A172 (cell line): ENCODE measurements at regions not wholly inside any gene's neighbourhood (a gene's known extent, or its start where the extent isn't known, plus 50 kb on each side); places are given as distances from the start of the nearest gene placed in this dataset.
"Not testable (repeated sequence)": the region's sequence is repeated elsewhere in the genome, so short reads cannot be mapped to it uniquely, and the experiment has no call there.

Experiments
- DNase-seq: peaks from one replicate; pipeline ENCODE4 v3.0.0-alpha.2; 2015; ENCODE audit warnings: low spot score

- no peak for DNase-seq
These were observed 172.7 kb upstream of the CCL2 start for GRCh38 chr17:34082404-34082803.

GRCh38 chr17:34089042-34089441, 166.0 kb upstream of the CCL2 start:
- DNase-seq, result not testable (repeated sequence)

DNA sequence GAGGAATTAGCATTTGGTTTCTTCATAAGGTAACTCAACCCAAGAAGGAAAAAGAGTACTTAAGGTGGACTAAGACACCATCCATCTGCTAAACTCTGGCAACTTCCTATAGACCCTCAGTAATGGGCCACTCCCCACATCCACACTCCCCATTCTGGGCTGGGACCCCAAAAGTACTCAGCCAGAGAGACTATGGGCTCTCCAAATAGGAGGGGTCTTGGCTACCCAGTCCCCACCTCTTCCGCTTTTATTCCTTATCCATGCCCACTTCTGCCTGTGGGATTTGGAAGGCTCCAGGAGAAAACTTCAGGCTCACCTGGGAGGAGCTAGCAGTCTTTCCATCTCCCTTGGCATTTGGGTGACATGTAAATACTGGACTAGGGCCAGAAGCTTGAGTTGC, 164.5 kb upstream of the CCL2 start:
- no peak for DNase-seq

- DNase-seq, result no peak
These were observed 163.1 kb upstream of the CCL2 start for GRCh38 chr17:34091975-34092374.

GRCh38 chr17:34095106-34095505, 160.0 kb upstream of the CCL2 start:
- DNase-seq, result no peak

GRCh38 chr17:34098699-34099098, 156.4 kb upstream of the CCL2 start:
- peak; percentile 5 for DNase-seq

DNA sequence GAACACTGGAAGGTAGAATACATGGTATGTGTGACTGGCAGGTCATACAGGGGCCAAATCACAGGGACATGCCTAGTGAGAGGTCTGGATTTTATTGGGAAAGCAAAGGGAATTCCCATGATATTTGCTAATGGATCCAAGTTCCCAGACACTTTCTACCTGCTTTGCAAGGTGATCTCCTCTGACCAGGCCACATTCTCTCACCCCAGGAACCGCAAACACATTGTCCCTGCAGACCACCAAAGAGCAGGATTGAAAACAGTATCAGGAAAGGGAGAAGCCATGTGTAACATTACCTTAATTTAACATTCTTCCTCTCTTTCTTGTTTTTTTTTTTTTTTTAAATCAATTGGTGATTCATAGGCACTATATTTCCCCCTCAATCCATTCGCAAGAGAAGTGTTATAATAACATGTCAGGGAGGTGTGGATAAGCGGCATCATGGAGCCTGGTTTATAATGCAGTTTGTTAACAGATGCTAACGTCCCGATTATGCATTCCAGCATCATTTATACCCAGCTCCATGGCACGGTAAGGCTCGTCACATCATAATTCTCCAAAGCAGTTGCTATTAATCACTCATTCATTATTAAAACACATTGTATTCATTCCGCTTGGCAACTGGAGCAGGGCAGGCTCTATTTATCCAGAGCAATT, 155.1 kb upstream of the CCL2 start:
- no peak for DNase-seq

DNA sequence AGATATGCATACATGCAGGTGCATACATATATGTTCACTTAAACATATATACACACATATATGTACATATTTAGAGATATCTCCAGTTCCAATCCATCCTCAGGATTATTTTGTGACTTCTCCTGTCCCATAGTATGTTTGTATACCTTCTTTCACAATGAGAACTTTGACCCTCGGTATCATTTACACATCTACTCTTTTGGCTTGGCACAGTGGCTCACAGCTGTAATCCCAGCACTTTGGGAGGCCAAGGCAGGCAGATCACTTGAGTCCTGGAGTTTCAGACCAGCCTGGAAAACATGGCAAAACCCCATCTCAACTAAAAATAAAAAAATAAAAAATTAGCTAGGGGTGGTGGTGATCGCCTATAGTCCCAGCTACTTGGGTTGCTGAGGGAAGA, 148.1 kb upstream of the CCL2 start:
- DNase-seq, result no peak

GRCh38 chr17:34110315-34110714, 144.8 kb upstream of the CCL2 start:
- DNase-seq, result no peak

DNA sequence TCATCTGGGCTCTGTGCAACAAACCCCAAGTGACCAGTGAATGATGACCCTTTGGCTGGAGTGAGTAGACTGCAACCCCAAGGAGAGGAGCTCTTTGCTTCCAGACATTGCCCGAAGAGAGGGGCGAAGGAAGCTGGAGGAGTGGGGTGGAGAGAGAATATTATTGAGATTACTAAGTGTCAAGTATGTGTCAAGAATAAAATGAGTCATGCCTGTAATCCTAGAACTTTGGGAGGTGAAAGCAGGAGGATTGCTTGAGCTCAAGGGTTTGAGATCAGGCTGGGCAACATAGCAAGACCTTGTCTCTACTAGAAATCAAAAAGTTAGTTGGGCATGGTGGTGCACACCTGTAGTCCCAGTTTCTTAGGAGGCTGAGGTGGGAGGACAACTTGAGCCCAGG, 142.0 kb upstream of the CCL2 start:
- no peak for DNase-seq

DNA sequence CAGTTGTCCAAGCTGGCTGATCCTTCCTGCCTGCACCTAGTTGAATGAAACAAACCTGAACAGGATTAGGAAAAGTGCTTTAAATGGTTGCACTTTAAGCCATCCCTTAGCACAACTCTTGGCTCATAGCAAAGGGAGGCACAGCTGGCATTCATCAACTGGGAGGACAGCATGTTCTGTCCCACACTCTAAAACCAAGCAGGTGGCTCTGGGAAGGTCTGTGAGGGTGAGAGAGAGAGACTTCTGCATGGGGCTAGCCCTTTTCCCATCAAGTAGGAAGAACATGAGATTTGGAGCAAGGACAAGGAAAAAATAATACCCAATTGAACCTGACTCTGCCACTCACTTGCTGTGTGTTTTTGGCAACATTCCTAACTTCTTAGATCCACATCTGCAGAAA, 140.9 kb upstream of the CCL2 start:
- DNase-seq, result no peak

- DNase-seq, result no peak
These were observed 138.8 kb upstream of the CCL2 start for GRCh38 chr17:34116306-34116705.

- no peak for DNase-seq
These were observed 137.8 kb upstream of the CCL2 start for GRCh38 chr17:34117332-34117731.

DNA sequence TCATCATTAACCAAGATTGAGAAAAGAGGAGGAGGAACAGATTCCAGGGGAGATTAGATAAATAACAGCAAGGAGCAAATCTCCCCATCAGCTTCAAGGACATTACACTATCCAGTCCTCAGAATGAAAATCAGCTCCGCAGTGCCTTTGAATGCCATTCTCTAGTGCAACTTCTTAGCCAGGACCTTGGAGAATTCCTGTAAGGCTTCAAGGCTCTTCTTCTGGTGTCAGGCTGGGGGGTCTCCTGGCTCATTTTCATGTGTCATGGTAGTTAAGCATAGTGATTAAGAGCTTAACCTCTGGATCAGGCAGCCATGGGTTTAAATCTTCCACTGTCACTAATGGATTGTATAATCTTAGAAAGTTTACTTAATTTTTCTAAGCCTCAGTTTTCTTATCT, 137.3 kb upstream of the CCL2 start:
- DNase-seq, result no peak

DNA sequence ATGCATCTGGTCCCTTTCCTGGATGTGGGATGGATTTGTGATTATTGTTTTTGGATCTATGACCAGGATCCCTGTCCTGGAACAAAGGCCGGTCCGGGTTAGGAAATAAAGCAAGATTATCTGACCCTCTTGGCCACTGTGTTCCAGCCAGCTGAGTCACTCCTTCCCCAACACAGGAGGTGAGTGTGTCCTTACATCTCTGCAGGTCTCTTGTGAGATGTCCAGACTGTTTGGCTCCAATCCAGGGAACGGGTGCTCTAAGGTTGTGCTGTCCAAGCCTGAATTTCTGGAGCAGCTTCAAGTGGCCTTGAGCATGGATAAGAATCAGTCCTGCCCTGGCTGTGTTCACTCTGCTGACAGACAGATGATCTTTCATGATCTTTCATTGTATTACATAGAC, 136.5 kb upstream of the CCL2 start:
- no peak for DNase-seq

- DNase-seq, result no peak
These were observed 133.8 kb upstream of the CCL2 start for GRCh38 chr17:34121311-34121710.

GRCh38 chr17:34122515-34122914, 132.6 kb upstream of the CCL2 start:
- DNase-seq, result no peak

- no peak for DNase-seq
These were observed 130.1 kb upstream of the CCL2 start for GRCh38 chr17:34125010-34125409.

DNA sequence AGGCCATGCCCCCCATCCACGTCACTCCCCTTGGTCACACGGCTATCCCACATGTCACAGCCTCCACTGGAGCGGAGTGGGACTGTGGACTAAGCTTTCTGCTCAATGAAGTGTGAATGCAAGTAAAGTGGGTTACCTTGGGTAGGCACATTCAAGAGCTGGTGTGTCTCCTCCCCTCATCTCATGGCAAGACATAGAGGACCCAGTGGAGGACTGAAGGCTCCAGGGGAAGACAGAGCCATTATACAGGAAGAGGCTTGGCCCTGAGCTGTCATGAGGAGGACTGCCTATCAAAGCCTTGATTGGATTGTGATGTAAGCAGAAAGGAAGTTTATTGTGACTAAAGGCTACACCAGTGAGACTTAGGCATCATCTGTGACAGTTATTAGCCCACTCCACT, 129.2 kb upstream of the CCL2 start:
- DNase-seq, result no peak

DNA sequence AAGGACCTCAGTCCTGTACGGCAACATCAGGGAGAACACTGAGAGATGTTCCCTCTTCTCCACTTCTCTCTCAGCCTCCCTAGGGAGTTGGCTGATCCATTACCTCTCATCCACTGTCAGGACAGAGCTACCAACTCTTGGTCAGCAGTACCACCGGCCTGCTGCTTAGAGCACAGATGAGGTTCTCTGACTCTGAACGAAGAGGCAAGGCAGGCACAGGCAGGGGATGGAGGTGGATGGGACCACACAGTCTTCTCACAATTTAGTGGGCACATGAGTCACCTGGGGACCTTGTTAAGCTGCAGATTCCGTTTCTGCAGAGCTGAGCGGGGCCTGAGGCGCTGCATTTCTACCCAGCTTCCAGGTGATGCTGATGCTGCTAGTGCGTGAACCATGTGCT, 128.6 kb upstream of the CCL2 start:
- DNase-seq, result no peak

DNA sequence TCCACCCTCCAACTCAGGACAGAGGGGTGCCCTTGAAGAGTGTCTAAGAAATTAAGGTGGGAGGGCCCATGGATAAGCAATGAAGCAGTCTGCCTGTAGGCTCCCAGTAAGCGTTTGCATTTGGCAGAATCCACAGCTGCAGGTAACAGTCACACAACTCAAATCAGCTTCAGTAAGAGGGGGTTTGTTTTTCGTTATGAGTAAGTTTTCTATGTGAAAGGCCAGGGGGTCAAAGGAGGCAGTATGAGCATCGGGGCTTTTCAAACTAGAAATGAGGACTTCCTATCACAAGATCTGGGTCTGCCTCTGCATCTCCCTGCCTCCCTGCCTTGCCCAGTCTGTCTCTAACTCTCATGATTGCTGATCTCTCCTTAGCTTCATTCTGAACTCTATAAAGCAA, 128.1 kb upstream of the CCL2 start:
- no peak for DNase-seq

DNA sequence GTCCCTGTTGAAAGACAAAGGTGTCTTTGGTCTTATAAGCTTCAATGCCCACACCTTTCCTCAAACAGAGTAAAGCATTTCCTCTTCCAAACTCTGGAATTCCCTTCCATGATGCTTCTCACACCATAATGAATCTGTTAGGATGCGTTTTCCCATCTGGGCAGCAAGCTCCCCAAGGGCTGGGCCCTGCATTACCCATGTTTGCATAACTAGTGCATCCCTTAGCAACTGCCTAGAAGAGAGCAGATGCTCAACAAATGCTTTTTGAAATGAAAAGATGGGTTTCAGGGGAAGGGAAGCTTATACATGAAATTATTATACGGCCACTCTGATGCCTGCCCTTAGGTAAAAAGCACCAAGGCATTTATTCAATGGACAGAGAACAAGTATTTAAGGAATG, 124.5 kb upstream of the CCL2 start:
- DNase-seq, result no peak

- no peak for DNase-seq
These were observed 123.7 kb upstream of the CCL2 start for GRCh38 chr17:34131386-34131785.

- no peak for DNase-seq
These were observed 121.7 kb upstream of the CCL2 start for GRCh38 chr17:34133350-34133749.

DNA sequence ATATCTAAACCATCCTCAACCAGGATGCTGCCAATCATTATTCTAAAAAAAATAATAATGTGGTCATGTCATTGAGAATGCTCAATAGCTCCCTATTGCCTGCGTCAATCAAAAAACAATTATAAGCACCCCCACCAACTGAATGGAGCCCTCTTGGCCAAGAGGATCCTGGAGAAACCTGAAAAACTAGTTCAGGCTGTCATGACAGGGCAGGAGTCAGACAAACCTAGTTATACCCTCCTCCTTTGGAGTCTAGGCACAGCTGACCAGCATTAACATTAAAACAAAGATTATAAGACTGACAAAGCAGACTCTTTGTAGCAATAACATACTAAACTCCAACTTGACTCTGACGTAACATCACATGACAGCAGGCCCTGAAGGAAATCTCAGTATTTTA, 119.2 kb upstream of the CCL2 start:
- DNase-seq, result no peak
